Fibroblast of lung (primary cell): ENCODE measurements at regions not wholly inside any gene's neighbourhood (a gene's known extent, or its start where the extent isn't known, plus 50 kb on each side); places are given as distances from the start of the nearest gene placed in this dataset.

ENCODE experiments used
- DNase-seq, 2 donors: peaks; one replicate each; pipeline versions ENCODE4 v3.0.0 to v3.0.0-alpha.2; 2010; ENCODE audit warnings: low read depth in 2 of 2
- H2AFZ ChIP-seq: 2 replicates; pipeline ENCODE4 v1.5.1; 2012; ENCODE audit warnings: low read length, control low read depth, inconsistent platforms
- H3K27ac ChIP-seq: 2 replicates; pipeline ENCODE4 v1.5.1; 2011; ENCODE audit warnings: low read length, control low read depth; ENCODE audit not compliant: insufficient read depth
- H3K27me3 ChIP-seq: 2 replicates; pipeline ENCODE4 v1.5.1; 2011; ENCODE audit warnings: mild to moderate bottlenecking, low read length; ENCODE audit not compliant: control insufficient read depth, insufficient read depth
- H3K36me3 ChIP-seq: 2 replicates; pipeline ENCODE4 v1.5.1; 2011; ENCODE audit warnings: low read length; ENCODE audit not compliant: control insufficient read depth, insufficient read depth
- H3K4me1 ChIP-seq: 2 replicates; pipeline ENCODE4 v1.5.1; 2011; ENCODE audit warnings: low read length; ENCODE audit not compliant: control insufficient read depth, insufficient read depth; ENCODE audit errors: extremely low read depth
- H3K4me2 ChIP-seq: 2 replicates; pipeline ENCODE4 v1.5.1; 2011; ENCODE audit warnings: low read length, control low read depth; ENCODE audit not compliant: insufficient read depth; ENCODE audit errors: extremely low read depth
- H3K4me3 ChIP-seq, 4 experiments: fragments of 200-600 bp in 1 of 4; sonication (generic) in 1 of 4; replicated peaks in 1 of 4; 2 replicates each; pipeline ENCODE4 v1.5.1; 2011 to 2016; ENCODE audit warnings: low read length in 4 of 4, low read depth in 3 of 4, mild to moderate bottlenecking in 3 of 4, control low read depth in 2 of 4, inconsistent platforms in 1 of 4, mixed read lengths in 1 of 4; ENCODE audit not compliant: insufficient read depth in 1 of 4; ENCODE audit errors: control extremely low read depth in 1 of 4
- H3K79me2 ChIP-seq: 2 replicates; pipeline ENCODE4 v1.5.1; 2012; ENCODE audit warnings: mild to moderate bottlenecking, low read length, inconsistent platforms; ENCODE audit not compliant: control insufficient read depth, insufficient read depth
- H3K9ac ChIP-seq: 2 replicates; pipeline ENCODE4 v1.5.1; 2011; ENCODE audit warnings: mild to moderate bottlenecking, low read length, control low read depth; ENCODE audit not compliant: insufficient read depth
- H3K9me3 ChIP-seq: 2 replicates; pipeline ENCODE4 v1.5.1; 2012; ENCODE audit warnings: low read depth, low read length; ENCODE audit not compliant: control insufficient read depth, insufficient read depth
- H4K20me1 ChIP-seq: 2 replicates; pipeline ENCODE4 v1.5.1; 2011; ENCODE audit warnings: low read length; ENCODE audit not compliant: control insufficient read depth, insufficient read depth; ENCODE audit errors: extremely low read depth
- EZH2 ChIP-seq: IDR thresholded peaks from 2 replicates; pipeline ENCODE4 v1.5.1; 2012; ENCODE audit warnings: low read length, control low read depth, mild to moderate bottlenecking; ENCODE audit errors: missing control alignments
- TF ChIP-seq, protein P1 (sequence below), 2 donors: IDR thresholded peaks in 1 of 2; conservative IDR thresholded peaks in 1 of 2; 1 replicate in 1 of 2; 2 replicates in 1 of 2; pipeline ENCODE4 v1.5.1; 2011 to 2012; ENCODE audit warnings: low read length in 2 of 2, control low read depth in 1 of 2, inconsistent platforms in 1 of 2, low read depth in 1 of 2, mild to moderate bottlenecking in 1 of 2

GRCh38 chr5:50927953-50928352, 261.5 kb downstream of the PARP8 start:
- no peaks in the 10 kb centered on the region for H3K36me3 ChIP-seq
- no peak overlapping the region for H3K4me2 ChIP-seq
- no peaks in the 10 kb centered on the region for H3K79me2 ChIP-seq
- H3K9me3 ChIP-seq, result no peaks in the 10 kb centered on the region
- no peak overlapping the region for H2AFZ ChIP-seq
- H3K27me3 ChIP-seq, result no peaks in the 10 kb centered on the region
- TF ChIP-seq, protein P1, sequence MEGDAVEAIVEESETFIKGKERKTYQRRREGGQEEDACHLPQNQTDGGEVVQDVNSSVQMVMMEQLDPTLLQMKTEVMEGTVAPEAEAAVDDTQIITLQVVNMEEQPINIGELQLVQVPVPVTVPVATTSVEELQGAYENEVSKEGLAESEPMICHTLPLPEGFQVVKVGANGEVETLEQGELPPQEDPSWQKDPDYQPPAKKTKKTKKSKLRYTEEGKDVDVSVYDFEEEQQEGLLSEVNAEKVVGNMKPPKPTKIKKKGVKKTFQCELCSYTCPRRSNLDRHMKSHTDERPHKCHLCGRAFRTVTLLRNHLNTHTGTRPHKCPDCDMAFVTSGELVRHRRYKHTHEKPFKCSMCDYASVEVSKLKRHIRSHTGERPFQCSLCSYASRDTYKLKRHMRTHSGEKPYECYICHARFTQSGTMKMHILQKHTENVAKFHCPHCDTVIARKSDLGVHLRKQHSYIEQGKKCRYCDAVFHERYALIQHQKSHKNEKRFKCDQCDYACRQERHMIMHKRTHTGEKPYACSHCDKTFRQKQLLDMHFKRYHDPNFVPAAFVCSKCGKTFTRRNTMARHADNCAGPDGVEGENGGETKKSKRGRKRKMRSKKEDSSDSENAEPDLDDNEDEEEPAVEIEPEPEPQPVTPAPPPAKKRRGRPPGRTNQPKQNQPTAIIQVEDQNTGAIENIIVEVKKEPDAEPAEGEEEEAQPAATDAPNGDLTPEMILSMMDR (conservative IDR thresholded peaks at IDR 0.05 in 1 of 2, IDR thresholded peaks at IDR 0.05 in 1 of 2; ENCODE audit: low read depth in 1 of 2, low read length in 2 of 2), result no peak
- TF ChIP-seq EZH2, result no peak
- DNase-seq, result no peak
- H3K9ac ChIP-seq, result no peak overlapping the region
- H3K4me1 ChIP-seq, result no peaks in the 10 kb centered on the region
- H4K20me1 ChIP-seq, result no peaks in the 10 kb centered on the region
- no peak overlapping the region for H3K4me3 ChIP-seq
- H3K27ac ChIP-seq, result no peak overlapping the region

- DNase-seq, result no peak
- H3K9me3 ChIP-seq, result no peaks in the 10 kb centered on the region
- TF ChIP-seq, protein P1 (conservative IDR thresholded peaks at IDR 0.05 in 1 of 2, IDR thresholded peaks at IDR 0.05 in 1 of 2; ENCODE audit: low read depth in 1 of 2, low read length in 2 of 2), result no peak
- TF ChIP-seq EZH2, result no peak
- no peak overlapping the region for H3K4me3 ChIP-seq
- H3K4me2 ChIP-seq, result no peak overlapping the region
- H3K36me3 ChIP-seq, result no peaks in the 10 kb centered on the region
- H3K27ac ChIP-seq, result no peak overlapping the region
- no peaks in the 10 kb centered on the region for H3K27me3 ChIP-seq
- no peaks in the 10 kb centered on the region for H3K4me1 ChIP-seq
- H2AFZ ChIP-seq, result no peak overlapping the region
- no peak overlapping the region for H3K9ac ChIP-seq
- H4K20me1 ChIP-seq, result no peaks in the 10 kb centered on the region
- H3K79me2 ChIP-seq, result no peaks in the 10 kb centered on the region
Measured at GRCh38 chr5:50929174-50929573, 262.7 kb downstream of the PARP8 start.

GRCh38 chr5:50934343-50934742, 267.9 kb downstream of the PARP8 start:
- no peaks in the 10 kb centered on the region for H3K9me3 ChIP-seq
- TF ChIP-seq EZH2, result no peak
- TF ChIP-seq, protein P1 (conservative IDR thresholded peaks at IDR 0.05 in 1 of 2, IDR thresholded peaks at IDR 0.05 in 1 of 2; ENCODE audit: low read depth in 1 of 2, low read length in 2 of 2), result no peak
- no peaks in the 10 kb centered on the region for H4K20me1 ChIP-seq
- no peak overlapping the region for H2AFZ ChIP-seq
- H3K9ac ChIP-seq, result no peak overlapping the region
- no peak overlapping the region for H3K4me3 ChIP-seq
- H3K79me2 ChIP-seq, result no peaks in the 10 kb centered on the region
- H3K27me3 ChIP-seq, result no peaks in the 10 kb centered on the region
- no peak for DNase-seq
- no peak overlapping the region for H3K4me2 ChIP-seq
- no peaks in the 10 kb centered on the region for H3K4me1 ChIP-seq
- H3K36me3 ChIP-seq, result no peaks in the 10 kb centered on the region
- no peak overlapping the region for H3K27ac ChIP-seq
